HL-60 (cell line): ENCODE measurements at regions not wholly inside any gene's neighbourhood (a gene's known extent, or its start where the extent isn't known, plus 50 kb on each side); places are given as distances from the start of the nearest gene placed in this dataset.

Source experiments
- DNase-seq, 2 experiments: peaks; one replicate each; pipeline ENCODE4 v3.0.0-alpha.2; 2010 to 2020; ENCODE audit warnings: low read depth in 1 of 2, low spot score in 1 of 2
- H3K27ac ChIP-seq: fragments of 250-450 bp; sonication (Bioruptor Pico); replicated peaks from 2 replicates; pipeline ENCODE4 v1.5.1; 2020; ENCODE audit warnings: mild to moderate bottlenecking, moderate library complexity
- H3K27me3 ChIP-seq: fragments of 250-450 bp; sonication (Bioruptor Pico); 2 replicates; pipeline ENCODE4 v1.5.1; 2021; ENCODE audit warnings: mild to moderate bottlenecking, moderate library complexity; ENCODE audit not compliant: insufficient read depth, poor library complexity, severe bottlenecking
- H3K4me3 ChIP-seq: replicated peaks from 2 replicates; pipeline ENCODE4 v1.5.1; 2011; ENCODE audit warnings: mild to moderate bottlenecking, control low read depth, low read length; ENCODE audit not compliant: insufficient read depth
- GABPA ChIP-seq: IDR thresholded peaks from 2 replicates; pipeline ENCODE4 v1.6.1; 2012; ENCODE audit warnings: low read depth
- POLR2AphosphoS5 ChIP-seq: IDR thresholded peaks from 2 replicates; pipeline ENCODE4 v1.6.1; 2012; ENCODE audit warnings: low read depth
- SPI1 ChIP-seq: IDR thresholded peaks from 2 replicates; pipeline ENCODE4 v1.6.1; 2012; ENCODE audit warnings: low read depth, mild to moderate bottlenecking, borderline replicate concordance
- TF ChIP-seq, protein P1 (sequence below): IDR thresholded peaks from one replicate; pipeline ENCODE4 v1.5.1; 2011; ENCODE audit warnings: low read length, control low read depth, inconsistent platforms; ENCODE audit not compliant: insufficient read depth
- TF ChIP-seq, protein P2 (sequence below): IDR thresholded peaks from 2 replicates; pipeline ENCODE4 v1.6.1; 2012; ENCODE audit warnings: low read depth; ENCODE audit not compliant: insufficient replicate concordance

DNA sequence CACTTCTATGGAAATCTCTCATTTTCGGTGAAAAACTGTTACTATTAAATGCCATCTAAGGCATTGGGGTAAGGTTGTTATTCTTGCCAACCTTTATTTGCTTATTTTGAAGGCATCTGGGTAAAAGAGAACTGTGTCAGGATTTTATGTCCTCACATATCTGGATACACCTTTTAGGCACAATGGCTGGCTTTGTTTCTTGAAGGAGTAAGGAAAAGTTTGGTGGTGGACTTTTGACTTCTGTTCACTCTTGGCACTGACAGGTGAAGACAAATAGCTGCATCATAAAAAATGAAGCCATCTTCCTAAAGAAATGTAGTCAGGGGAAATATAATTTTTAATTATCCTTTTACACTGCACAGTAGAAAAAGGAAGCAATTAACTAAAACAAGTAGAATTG, 310.0 kb downstream of the CNTN3 start:
- no peak overlapping the region for H3K4me3 ChIP-seq
- no peak for DNase-seq
- no peaks in the 10 kb centered on the region for H3K27me3 ChIP-seq
- no peak overlapping the region for H3K27ac ChIP-seq
- no peak for TF ChIP-seq POLR2AphosphoS5
- no peak for TF ChIP-seq GABPA
- TF ChIP-seq SPI1: no peak
- TF ChIP-seq, protein P1, sequence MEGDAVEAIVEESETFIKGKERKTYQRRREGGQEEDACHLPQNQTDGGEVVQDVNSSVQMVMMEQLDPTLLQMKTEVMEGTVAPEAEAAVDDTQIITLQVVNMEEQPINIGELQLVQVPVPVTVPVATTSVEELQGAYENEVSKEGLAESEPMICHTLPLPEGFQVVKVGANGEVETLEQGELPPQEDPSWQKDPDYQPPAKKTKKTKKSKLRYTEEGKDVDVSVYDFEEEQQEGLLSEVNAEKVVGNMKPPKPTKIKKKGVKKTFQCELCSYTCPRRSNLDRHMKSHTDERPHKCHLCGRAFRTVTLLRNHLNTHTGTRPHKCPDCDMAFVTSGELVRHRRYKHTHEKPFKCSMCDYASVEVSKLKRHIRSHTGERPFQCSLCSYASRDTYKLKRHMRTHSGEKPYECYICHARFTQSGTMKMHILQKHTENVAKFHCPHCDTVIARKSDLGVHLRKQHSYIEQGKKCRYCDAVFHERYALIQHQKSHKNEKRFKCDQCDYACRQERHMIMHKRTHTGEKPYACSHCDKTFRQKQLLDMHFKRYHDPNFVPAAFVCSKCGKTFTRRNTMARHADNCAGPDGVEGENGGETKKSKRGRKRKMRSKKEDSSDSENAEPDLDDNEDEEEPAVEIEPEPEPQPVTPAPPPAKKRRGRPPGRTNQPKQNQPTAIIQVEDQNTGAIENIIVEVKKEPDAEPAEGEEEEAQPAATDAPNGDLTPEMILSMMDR: no peak
- TF ChIP-seq, protein P2, sequence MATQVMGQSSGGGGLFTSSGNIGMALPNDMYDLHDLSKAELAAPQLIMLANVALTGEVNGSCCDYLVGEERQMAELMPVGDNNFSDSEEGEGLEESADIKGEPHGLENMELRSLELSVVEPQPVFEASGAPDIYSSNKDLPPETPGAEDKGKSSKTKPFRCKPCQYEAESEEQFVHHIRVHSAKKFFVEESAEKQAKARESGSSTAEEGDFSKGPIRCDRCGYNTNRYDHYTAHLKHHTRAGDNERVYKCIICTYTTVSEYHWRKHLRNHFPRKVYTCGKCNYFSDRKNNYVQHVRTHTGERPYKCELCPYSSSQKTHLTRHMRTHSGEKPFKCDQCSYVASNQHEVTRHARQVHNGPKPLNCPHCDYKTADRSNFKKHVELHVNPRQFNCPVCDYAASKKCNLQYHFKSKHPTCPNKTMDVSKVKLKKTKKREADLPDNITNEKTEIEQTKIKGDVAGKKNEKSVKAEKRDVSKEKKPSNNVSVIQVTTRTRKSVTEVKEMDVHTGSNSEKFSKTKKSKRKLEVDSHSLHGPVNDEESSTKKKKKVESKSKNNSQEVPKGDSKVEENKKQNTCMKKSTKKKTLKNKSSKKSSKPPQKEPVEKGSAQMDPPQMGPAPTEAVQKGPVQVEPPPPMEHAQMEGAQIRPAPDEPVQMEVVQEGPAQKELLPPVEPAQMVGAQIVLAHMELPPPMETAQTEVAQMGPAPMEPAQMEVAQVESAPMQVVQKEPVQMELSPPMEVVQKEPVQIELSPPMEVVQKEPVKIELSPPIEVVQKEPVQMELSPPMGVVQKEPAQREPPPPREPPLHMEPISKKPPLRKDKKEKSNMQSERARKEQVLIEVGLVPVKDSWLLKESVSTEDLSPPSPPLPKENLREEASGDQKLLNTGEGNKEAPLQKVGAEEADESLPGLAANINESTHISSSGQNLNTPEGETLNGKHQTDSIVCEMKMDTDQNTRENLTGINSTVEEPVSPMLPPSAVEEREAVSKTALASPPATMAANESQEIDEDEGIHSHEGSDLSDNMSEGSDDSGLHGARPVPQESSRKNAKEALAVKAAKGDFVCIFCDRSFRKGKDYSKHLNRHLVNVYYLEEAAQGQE: no peak

DNA sequence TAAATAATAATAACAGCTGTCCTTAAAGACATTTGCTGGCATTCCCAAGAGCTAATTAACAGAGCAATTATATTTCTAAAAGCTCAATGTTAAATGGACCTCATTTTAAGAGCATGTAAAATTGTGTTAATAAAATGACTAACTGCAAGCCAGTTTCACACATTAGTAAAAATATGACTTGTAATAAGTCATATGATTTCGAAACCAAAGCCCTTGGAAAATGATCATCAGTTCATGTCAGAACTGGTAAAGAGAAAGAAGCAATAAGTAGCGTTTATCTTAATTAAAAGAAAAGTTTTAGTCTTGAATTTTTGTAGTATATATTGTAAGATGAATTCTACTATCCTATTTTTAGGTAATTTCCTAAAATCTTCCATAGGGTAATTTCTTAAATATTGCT, 310.7 kb downstream of the CNTN3 start:
- H3K4me3 ChIP-seq: no peak overlapping the region
- TF ChIP-seq SPI1 (no peak), POLR2AphosphoS5 (no peak)

DNA sequence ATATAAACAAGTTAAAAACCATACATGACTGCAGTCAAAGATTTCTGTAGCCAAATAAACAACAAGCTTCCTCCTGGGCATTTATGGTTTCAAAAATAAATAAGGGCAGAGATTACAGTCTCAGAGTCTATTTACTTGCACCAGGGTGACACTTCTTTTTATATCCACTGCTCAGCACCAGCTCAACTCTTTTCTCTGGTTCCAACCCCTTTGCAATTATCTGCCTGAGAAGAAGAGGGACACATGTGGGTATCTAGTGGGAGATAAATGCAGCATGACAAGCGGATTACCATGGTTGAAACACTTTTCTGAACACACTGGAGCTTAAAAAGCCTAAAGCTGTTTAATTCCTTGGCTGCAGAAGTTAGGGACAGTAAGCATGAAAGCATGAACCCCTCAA, 311.5 kb downstream of the CNTN3 start:
- H3K27me3 ChIP-seq: no peaks in the 10 kb centered on the region
- no peak overlapping the region for H3K4me3 ChIP-seq
- DNase-seq: no peak
- no peak overlapping the region for H3K27ac ChIP-seq
- TF ChIP-seq SPI1 (no peak), POLR2AphosphoS5 (no peak), GABPA (no peak)
- TF ChIP-seq, protein P2: no peak
- TF ChIP-seq, protein P1: no peak

More for the DNA sequence above, 310.7 kb downstream of the CNTN3 start:
- no peak for DNase-seq
- Histone ChIP-seq H3K27me3 (no peaks in the 10 kb centered on the region), H3K27ac (no peak overlapping the region)

DNA sequence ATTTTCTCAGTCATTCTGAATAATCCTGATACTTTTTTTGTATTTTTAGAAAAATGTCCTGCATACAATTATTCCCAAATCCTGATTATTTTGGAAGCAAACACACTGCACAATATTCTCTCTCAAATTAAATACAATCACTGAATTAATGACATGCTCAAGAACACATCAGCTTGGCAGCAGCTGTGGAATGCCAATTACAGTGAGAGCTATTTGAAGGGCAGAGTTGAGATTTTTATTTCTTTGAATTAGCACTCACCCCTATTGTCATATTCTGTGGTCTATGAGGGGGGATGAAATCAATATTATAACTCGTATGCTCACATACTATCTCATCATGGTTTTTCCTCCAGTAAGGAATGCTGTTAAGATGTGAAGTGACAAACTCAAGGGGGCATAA, 312.2 kb downstream of the CNTN3 start:
- DNase-seq: no peak
- no peaks in the 10 kb centered on the region for H3K27me3 ChIP-seq
- H3K27ac ChIP-seq: no peak overlapping the region
- no peak overlapping the region for H3K4me3 ChIP-seq
- TF ChIP-seq, protein P1: no peak
- TF ChIP-seq GABPA (no peak), POLR2AphosphoS5 (no peak), SPI1 (no peak)
- TF ChIP-seq, protein P2: no peak
